GM21737 (cell line): ENCODE measurements at regions not wholly inside any gene's neighbourhood (a gene's known extent, or its start where the extent isn't known, plus 50 kb on each side); places are given as distances from the start of the nearest gene placed in this dataset.

ENCODE experiments used
- ATAC-seq: cut with Tn5 transposase; IDR thresholded peaks from one replicate; pipeline ENCODE4 v1.9.1; 2021; ENCODE audit warnings: mild to moderate bottlenecking, moderate library complexity; ENCODE audit not compliant: unreplicated experiment

DNA sequence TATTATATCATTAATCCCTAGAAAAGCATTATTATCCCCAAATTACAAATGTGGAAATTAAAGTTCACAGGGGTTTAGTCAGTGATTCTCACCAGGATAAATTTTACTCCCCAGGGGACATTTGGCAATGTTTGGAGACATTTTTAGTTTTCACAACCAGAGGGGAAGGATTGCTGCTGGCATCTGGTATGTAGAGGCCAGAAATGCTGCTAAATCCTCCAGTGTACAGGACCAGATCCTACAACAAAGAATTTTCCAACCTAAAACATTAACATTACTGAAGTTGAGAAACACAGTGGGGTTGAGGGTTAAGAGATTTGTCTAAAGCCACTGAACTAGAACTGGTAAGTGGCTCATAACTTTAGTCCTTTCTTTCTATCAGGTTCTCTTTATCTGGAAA is 162.0 kb upstream of the SYT6 start:
- ATAC-seq, result no peak

- ATAC-seq, result no peak
These were observed 160.9 kb upstream of the SYT6 start for GRCh38 chr1:114314576-114314975.

- no peak for ATAC-seq
These were observed 160.4 kb upstream of the SYT6 start for GRCh38 chr1:114314098-114314497.

GRCh38 chr1:114310695-114311271 is 157.1 kb upstream of the SYT6 start:
- no peak for ATAC-seq

DNA sequence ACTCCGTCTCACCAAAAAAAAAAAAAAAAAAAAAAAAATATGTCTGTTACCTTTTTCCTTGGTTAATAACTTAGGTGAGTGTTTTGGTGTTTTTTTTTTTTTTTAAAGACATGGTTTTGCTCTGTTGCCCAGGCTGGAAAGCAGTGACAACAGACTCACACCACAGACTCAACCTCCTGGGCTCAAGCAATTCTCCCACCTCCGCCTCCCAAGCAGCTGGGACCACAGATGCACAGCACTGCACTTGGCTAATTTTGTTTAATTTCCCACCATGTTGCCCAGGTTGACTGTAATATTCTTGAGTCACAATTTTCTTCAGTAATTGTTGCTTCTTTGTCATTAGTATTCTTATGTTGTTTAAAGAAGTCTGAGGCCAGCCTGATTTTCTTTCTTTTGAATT is 149.2 kb upstream of the SYT6 start:
- no peak for ATAC-seq

DNA sequence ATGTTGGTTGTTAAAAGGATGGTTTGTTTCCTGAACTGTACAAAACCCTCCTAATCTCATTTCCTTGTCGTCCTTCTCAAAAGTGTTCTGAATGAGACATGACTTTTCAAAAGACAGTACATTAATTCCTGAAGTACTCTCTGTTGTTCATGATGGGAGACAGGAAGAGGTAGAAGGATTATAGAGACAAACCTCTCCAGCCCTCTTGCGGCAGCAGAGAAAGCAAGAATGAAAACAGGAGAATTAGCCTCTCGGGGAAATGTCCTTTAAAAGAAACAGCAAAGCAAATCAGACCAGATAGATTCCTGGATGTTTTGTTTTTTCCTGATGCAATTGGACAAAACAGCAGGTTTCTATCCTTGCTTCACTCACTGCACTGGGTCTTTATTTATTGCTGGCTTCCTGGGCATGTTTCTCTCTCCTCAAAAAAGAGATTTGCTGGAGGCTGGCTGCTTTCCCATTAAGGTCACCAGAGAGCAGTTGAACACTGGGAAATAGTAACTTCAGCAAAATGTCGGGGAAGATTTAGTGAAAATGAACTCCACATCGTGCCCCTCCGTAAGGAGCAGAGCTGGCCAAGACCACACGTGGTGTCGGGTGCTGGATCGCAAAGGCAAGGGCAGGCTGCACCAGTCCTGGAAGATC is 145.8 kb upstream of the SYT6 start:
- ATAC-seq, result no peak

DNA sequence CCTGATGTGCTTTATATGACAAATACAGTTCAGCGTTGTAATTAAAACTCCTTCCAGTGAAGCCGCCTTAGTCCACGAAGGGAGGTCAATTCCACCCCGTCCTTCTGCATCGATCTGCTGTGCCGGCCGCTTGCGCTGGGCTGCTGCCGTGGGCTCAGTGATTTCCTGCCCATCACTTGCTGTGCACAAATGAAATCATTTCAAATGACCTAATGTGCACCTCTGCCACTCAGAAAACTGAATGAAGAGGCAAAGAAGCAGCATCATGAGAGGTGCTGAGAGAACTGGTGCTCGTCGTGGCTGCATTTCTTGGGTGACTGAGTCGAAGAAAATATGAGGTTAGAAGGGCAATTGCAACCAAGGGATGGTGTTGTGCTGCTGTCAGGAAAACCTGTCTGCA is 144.3 kb upstream of the SYT6 start:
- no peak for ATAC-seq

- no peak for ATAC-seq
These were observed 142.7 kb upstream of the SYT6 start for GRCh38 chr1:114296413-114296812.

- no peak for ATAC-seq
These were observed 141.7 kb upstream of the SYT6 start for GRCh38 chr1:114295321-114295720.

DNA sequence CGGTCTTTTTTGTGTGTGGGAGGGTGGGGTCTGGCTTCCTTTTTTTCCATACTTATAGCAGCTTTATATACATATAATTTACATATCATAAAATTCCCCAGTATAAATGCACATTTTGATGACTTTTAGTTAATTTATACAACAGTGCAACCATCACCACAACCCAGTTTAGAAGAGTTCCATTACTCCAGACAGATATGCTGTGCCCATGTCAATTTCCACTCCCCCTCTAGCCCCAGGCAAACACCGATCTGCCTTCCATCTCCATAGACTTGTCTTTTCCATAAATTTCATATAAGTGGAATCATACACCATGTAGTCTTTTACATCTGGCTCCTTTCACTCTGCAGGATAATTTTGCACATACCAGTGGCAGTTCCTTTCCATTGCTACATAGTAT is 139.2 kb upstream of the SYT6 start:
- no peak for ATAC-seq

- ATAC-seq, result no peak
These were observed 138.5 kb upstream of the SYT6 start for GRCh38 chr1:114292194-114292593.

GRCh38 chr1:114290776-114291175 is 137.1 kb upstream of the SYT6 start:
- ATAC-seq, result no peak

DNA sequence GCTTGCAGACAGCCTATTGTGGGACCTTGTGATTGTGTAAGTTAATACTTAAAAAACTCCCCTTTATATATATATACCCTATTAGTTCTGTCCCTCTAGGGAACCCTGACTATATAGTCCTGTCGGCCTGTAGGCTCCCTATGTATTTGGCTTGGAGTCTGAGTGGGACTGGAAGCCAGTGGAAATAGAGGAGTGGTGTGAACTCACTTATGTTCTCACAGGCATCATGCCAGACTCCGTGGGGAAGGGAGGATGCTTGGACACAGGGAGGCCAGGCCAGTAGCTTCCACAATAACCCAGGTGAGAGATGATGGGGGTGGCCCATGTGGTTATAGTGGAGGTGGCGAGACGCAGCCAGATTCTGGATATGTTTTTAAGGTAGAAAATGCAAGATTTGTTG is 136.7 kb upstream of the SYT6 start:
- ATAC-seq, result no peak

- no peak for ATAC-seq
These were observed 136.2 kb upstream of the SYT6 start for GRCh38 chr1:114289824-114290223.

GRCh38 chr1:114289306-114289705 is 135.6 kb upstream of the SYT6 start:
- no peak for ATAC-seq

- ATAC-seq, result no peak
These were observed 133.3 kb upstream of the SYT6 start for GRCh38 chr1:114286960-114287359.

- no peak for ATAC-seq
These were observed 132.5 kb upstream of the SYT6 start for GRCh38 chr1:114286179-114286578.

GRCh38 chr1:114282751-114283403 is 129.2 kb upstream of the SYT6 start:
- no peak for ATAC-seq

DNA sequence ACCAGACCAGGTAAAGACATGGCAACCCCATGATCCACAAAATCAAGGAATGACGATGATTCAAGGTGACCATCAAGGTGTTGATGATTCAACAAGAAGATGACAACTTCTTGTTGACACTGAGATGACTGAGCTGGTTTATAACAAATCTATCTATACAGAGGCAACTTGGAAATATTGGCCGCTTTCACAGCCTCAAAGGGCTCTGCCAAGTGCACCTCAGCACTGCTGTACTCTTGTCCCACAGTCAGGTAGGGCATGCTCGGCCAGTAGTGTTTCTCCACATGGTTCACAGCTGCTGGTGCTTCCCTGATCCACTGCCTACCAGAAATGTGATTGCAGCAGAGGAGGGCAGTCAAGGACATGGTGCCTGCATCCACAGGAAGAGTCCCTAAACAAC is 125.2 kb upstream of the SYT6 start:
- no peak for ATAC-seq

DNA sequence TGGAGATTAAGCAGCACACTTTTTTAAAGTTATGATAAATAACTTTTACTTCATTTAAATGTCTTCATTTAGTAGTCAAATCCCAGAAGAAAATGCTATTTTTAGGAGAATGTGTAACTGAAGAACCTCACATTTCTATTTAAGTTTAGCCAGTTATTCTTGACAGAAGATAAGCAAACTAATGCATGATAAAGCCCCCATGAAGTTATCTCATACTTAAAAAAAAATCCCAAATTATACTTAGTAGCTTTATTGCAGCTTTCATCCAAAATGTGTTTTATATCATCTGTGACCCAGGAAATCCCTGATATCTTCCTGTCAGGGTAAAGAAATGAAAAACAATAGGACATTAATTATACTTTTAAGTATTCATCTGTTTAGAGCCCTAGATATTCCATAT is 124.8 kb upstream of the SYT6 start:
- no peak for ATAC-seq

GRCh38 chr1:114274621-114275317 is 121.1 kb upstream of the SYT6 start:
- no peak for ATAC-seq

- no peak for ATAC-seq
These were observed 118.9 kb upstream of the SYT6 start for GRCh38 chr1:114272593-114272992.
